Omental fat pad (tissue), 3 donors: ENCODE measurements at regions not wholly inside any gene's neighbourhood (a gene's known extent, or its start where the extent isn't known, plus 50 kb on each side); places are given as distances from the start of the nearest gene placed in this dataset.

Experiments
- ATAC-seq: fragments of 150-250 bp; one replicate; pipeline ENCODE4 v1.9.1; 2016; ENCODE audit warnings: mild to moderate bottlenecking, moderate library complexity; ENCODE audit not compliant: low FRiP score
- DNase-seq: peaks from one replicate; pipeline ENCODE4 v3.0.0-alpha.2; 2019; ENCODE audit warnings: low spot score
- CTCF ChIP-seq, 3 donors: fragments of 450-650 bp; IDR thresholded peaks; one replicate each; pipeline ENCODE4 v1.5.1; 2016 to 2017; ENCODE audit warnings: antibody characterized with exemption in 3 of 3, mild to moderate bottlenecking in 3 of 3, moderate library complexity in 2 of 3

GRCh38 chr5:58403822-58404433 lies 56.0 kb downstream of the PLK2 start:
- TF ChIP-seq CTCF (IDR thresholded peaks at IDR 0.05): no peak
- ATAC-seq (no peak), DNase-seq (no peak)

DNA sequence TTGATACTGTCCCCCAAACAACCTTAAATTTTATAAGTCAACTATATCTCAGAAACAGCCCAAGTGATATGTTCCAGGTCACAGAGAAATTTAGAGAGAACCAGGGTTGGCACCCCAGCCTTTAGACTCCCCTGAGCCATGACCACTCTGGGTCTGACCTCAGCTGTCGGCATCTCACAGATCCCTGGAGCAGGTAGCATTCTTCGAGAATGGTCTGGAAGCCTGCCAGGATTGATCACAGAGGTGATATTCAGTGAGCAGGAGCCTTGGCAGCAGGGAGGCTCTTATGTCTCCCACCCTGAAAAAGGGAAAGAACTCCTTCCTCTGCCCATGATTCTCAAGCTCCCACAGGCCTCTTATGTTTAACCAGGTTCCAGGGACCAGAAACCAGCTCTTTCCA lies 58.2 kb downstream of the PLK2 start:
- DNase-seq (no peak), ATAC-seq (no peak)
- no peak for TF ChIP-seq CTCF (IDR thresholded peaks at IDR 0.05)

GRCh38 chr5:58400737-58401136 lies 59.1 kb downstream of the PLK2 start:
- no peak for TF ChIP-seq CTCF (IDR thresholded peaks at IDR 0.05)
- DNase-seq (no peak), ATAC-seq (no peak)

DNA sequence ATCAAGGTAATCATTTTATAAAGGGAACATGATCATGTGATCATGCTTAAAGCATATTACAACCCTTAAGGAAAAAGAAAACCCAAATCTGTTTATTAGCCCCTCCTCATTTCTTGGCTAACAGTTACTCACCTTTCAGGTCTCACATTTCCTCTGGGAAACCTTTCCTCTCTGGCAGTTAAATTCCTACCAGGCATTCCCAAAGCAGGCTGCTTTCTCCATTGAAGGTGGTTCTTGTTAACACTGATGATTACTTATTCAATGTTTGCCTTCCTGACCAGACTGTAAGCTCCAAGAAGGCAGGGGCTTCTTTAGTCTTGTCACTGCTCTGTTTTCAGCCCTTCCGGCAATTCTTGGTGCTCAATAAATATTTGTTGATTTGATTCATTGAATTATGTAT lies 59.9 kb downstream of the PLK2 start:
- TF ChIP-seq CTCF (IDR thresholded peaks at IDR 0.05): no peak
- no peak for ATAC-seq

DNA sequence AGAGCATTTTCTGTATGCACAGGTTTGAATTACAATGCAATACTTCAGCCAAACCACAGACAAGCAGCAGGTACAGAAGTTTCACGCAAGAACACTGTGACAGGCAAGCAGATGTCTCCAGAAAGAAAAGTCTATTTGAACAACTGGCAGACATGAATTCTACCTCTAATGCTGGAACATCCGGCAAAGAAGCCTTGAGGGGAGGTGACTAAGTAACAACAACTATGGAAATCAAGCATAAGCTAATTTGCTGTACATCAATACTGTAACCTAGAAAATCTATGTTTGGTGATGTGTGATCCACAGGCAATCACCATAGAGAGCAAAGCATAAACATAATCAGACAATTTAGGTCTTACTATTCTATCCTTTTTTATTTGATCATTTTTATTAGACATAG lies 65.5 kb downstream of the PLK2 start:
- no peak for TF ChIP-seq CTCF (IDR thresholded peaks at IDR 0.05)
- ATAC-seq: no peak
- no peak for DNase-seq

More for the DNA sequence above, 59.9 kb downstream of the PLK2 start:
- DNase-seq: no peak

DNA sequence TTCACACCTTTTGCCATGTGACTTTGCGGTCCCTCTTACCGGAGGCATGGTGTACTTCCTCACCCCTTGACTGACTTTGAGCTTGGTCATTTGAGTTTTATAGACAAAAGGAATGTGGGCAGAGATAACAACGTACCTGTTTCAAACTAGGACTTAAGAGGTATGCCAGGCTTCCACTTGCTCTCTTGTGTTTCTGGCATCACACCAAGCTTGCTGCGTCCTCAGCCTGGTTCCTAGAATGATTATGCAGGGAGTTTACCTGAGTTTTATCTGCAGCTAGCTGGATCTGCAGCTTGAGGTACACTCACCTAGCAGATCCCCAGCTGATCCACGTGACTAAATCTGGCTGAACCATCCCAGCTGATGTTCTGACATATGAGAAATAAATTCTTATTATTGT lies 66.2 kb downstream of the PLK2 start:
- ATAC-seq: no peak
- no peak for TF ChIP-seq CTCF (IDR thresholded peaks at IDR 0.05)
- no peak for DNase-seq

- no peak for TF ChIP-seq CTCF (IDR thresholded peaks at IDR 0.05)
- DNase-seq: no peak
- no peak for ATAC-seq
Measured at GRCh38 chr5:58392496-58392895, 67.4 kb downstream of the PLK2 start.
